WI38 (cell line): ENCODE measurements at regions not wholly inside any gene's neighbourhood (a gene's known extent, or its start where the extent isn't known, plus 50 kb on each side); places are given as distances from the start of the nearest gene placed in this dataset.

Source experiments
- H3K4me3 ChIP-seq: 2 replicates; pipeline ENCODE4 v1.5.1; 2011; ENCODE audit warnings: low read depth, mild to moderate bottlenecking, control low read depth, low read length
- TF ChIP-seq, protein P1 (sequence below): IDR thresholded peaks from 2 replicates; pipeline ENCODE4 v1.5.1; 2012; ENCODE audit warnings: low read depth, mild to moderate bottlenecking, control low read depth, low read length

DNA sequence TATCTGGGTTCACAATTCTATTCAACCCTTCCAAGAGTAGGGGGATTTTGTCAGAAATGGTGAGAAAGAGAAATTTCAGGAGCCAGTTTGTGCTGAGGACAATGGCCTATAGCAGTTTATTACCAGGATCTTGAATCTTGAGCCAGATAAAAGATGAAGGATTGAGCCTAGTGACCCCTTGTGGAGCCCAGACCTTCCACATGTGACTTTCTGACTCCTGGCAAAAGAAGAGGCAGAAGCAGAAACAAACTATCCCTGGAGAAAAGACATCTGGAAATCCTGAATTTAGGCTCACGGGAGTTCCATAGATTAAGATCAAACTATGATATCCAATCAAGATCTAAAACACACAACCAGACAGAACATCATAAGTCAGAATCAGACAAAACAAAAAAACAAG, 60.9 kb upstream of the CHRM2 start:
- no peak overlapping the region for H3K4me3 ChIP-seq
- TF ChIP-seq, protein P1, sequence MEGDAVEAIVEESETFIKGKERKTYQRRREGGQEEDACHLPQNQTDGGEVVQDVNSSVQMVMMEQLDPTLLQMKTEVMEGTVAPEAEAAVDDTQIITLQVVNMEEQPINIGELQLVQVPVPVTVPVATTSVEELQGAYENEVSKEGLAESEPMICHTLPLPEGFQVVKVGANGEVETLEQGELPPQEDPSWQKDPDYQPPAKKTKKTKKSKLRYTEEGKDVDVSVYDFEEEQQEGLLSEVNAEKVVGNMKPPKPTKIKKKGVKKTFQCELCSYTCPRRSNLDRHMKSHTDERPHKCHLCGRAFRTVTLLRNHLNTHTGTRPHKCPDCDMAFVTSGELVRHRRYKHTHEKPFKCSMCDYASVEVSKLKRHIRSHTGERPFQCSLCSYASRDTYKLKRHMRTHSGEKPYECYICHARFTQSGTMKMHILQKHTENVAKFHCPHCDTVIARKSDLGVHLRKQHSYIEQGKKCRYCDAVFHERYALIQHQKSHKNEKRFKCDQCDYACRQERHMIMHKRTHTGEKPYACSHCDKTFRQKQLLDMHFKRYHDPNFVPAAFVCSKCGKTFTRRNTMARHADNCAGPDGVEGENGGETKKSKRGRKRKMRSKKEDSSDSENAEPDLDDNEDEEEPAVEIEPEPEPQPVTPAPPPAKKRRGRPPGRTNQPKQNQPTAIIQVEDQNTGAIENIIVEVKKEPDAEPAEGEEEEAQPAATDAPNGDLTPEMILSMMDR = no peak

DNA sequence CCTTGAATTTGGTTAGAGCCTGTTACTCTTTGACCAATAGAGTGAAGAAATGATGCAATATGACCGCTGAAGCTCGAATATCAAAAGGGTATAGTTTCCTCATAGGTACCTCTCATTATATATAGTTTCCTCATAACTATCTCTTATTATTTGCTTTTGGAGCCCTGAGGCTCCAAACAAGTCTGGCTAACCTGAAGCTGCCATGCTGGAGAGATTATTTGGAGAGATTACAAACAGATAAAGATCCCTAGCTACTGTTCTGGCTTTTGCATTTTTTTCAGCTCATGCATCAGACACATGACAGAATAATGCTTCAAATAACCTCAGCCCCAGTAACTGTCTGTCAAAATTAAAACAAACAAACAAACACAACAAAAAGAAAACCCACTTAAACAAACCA, 65.4 kb upstream of the CHRM2 start:
- H3K4me3 ChIP-seq = no peak overlapping the region
- TF ChIP-seq, protein P1 = no peak

DNA sequence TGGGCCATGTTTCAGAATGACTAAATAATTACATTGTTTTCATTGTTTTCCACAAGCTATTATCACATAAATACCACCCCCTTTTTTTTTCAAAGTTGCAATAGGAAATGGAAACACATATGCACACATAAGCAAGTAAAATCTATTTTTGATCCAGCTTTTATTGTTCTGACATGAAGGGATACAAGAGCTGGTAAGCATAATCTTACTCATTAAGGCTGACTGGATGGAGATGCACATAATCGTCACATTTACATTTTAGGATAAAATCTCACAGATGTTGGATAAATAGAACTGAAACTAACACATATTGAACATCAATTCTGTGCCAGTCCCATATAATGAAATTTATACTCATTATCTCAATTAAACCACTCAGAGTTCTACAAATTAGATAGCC, 84.5 kb upstream of the CHRM2 start:
- no peak overlapping the region for H3K4me3 ChIP-seq
- TF ChIP-seq, protein P1 = no peak

DNA sequence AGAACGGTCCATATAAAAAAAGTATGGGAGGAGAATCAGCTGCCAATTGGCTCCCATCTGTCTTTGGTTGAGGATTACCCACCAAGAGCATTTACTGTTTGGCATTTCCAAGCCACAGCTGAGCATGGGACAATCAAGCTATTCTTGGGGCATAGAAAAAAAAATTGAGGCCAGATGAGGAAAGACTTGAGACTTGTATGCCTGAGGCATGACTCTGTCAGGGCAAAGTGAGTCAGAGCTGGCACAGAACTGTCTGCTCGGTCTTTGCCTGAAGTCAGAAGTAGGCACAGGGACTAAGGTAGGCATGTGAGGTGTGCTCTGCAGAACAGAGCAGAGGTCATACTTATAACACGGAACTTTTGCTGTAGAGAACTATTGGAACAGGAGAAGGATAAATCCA, 126.5 kb upstream of the CHRM2 start:
- no peak overlapping the region for H3K4me3 ChIP-seq
- TF ChIP-seq, protein P1 = no peak

DNA sequence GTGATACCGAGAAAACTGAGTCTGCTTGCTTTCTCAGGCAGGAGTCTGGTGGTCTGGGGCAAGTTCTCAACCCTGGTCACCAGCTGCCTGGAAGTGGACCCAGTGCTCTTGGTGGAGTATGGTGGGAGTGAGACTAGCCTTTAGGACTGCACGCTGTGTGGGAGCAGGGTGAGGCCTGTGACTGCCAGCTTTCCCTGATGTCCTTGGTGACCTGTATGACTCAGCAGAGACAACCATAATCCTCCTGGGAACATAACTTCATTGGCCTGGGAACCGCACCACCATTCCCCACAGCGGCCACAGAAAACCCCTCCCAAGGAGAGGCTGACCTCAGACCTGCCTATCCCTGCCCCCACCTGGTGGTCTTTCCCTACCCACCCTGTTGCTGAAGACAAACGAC, 139.5 kb upstream of the CHRM2 start:
- TF ChIP-seq, protein P1 = no peak
- no peak overlapping the region for H3K4me3 ChIP-seq

DNA sequence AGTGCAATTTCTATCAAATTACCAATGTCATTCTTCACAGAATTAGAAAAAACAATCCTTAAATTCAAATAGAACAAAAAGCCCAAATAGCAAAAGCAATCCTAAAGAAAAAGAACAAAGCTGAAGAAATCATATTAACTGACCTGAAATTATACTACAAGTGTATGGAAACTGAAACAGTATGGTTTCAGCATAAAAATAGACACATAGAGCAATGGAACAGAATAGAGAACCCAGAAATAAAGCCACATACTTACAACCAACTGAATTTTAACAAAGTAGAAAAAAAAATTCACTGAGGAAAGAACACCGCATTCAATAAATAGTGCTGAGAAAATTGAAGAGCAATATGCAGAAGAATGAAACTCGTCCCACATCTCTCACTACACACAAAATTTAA, 142.0 kb upstream of the CHRM2 start:
- TF ChIP-seq, protein P1 = no peak

DNA sequence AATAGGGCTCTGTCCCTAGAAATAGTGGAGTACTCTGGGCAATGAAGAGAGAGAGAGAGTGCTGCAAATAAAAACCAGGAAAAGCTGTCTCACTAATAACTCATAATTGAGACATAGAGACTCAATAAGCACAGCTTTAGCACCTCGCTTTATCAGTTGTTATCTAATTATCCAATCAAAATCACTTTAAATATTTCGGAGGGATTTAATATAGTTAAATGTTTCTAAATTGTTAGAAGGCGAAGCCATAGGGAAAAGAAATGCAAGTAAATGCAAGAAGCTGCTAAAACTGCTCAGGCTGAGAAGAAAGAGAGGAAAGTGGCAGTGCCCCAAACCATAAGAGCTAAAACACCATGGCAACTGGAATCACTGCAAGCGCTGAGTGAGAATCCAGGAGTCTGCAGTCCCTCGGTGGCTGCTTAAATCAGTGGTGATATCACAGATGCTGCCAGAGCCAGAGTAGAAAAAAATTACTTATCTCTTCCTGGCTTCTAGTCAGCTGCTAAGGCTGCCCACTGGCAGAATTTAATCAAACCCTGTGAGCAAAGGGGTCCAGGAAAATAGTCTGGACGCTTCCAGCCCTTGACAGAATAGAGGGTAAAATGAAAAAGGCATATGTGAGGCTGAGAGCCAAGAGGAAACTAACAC, 150.4 kb upstream of the CHRM2 start:
- H3K4me3 ChIP-seq = no peak overlapping the region
- TF ChIP-seq, protein P1 = no peak

More for the DNA sequence above, 142.0 kb upstream of the CHRM2 start:
- no peak overlapping the region for H3K4me3 ChIP-seq
